ENCODE measurements at regions not wholly inside any gene's neighbourhood (a gene's known extent, or its start where the extent isn't known, plus 50 kb on each side); places are given as distances from the start of the nearest gene placed in this dataset.

GRCh38 chr13:90696254-90696653 lies 651.2 kb upstream of the MIR17HG start:
- no CpG with 5 or more reads among the region's 1 CpG for WGBS (ENCODE audit: extremely low coverage, insufficient coverage, insufficient read length)
- H3K9me3 ChIP-seq (ENCODE audit: insufficient read depth, low read depth, low read length) = no peaks in the 10 kb centered on the region

GRCh38 chr13:90696656-90697055 lies 650.8 kb upstream of the MIR17HG start:
- Histone ChIP-seq H3K9me3 (ENCODE audit: insufficient read depth, low read depth, low read length) (no peaks in the 10 kb centered on the region), H4K12ac (ENCODE audit: low read depth, low read length) (no peak overlapping the region), H3K4ac (ENCODE audit: low read depth, low read length) (no peak overlapping the region), H2BK120ac (ENCODE audit: insufficient read depth, low read length, poor library complexity) (no peak overlapping the region), H2BK12ac (ENCODE audit: low read length) (no peak overlapping the region), H4K91ac (ENCODE audit: low read depth, low read length) (no peak overlapping the region), H3K36me3 (ENCODE audit: control insufficient read depth in 1 of 2, insufficient read depth in 2 of 2, low read length in 2 of 2) (no peaks in the 10 kb centered on the region), H2BK5ac (ENCODE audit: low read depth, low read length, poor library complexity) (no peak overlapping the region), H3K4me1 (ENCODE audit: control insufficient read depth in 1 of 2, insufficient read depth in 2 of 2, low read length in 2 of 2) (no peaks in the 10 kb centered on the region), H3K18ac (ENCODE audit: low read length) (no peak overlapping the region), H3K79me2 (ENCODE audit: control insufficient read depth, insufficient read depth, low read length, poor library complexity) (no peaks in the 10 kb centered on the region), H3K4me3 (ENCODE audit: low read depth, low read length) (no peak overlapping the region), H3K79me1 (ENCODE audit: low read length) (no peaks in the 10 kb centered on the region), H4K8ac (ENCODE audit: low read depth, low read length) (no peak overlapping the region), H2AK5ac (ENCODE audit: low read length) (no peak overlapping the region), H2AFZ (ENCODE audit: insufficient read depth, low read length, poor library complexity) (no peak overlapping the region), H3K27ac (ENCODE audit: low read depth, low read length) (no peak overlapping the region), H3K23ac (ENCODE audit: low read length) (no peak overlapping the region), H3K4me2 (ENCODE audit: low read length) (no peak overlapping the region), H3K14ac (ENCODE audit: low read length) (no peak overlapping the region), H3K27me3 (ENCODE audit: insufficient read depth, low read length) (no peaks in the 10 kb centered on the region), H3K9ac (ENCODE audit: low read length) (no peak overlapping the region)
- no peak for DNase-seq
- no CpG with 5 or more reads among the region's 5 CpGs for WGBS (ENCODE audit: extremely low coverage, insufficient coverage, insufficient read length)

More at GRCh38 chr13:90696254-90696653, 651.2 kb upstream of the MIR17HG start:
- Histone ChIP-seq H3K18ac (ENCODE audit: low read length) (no peak overlapping the region), H4K8ac (ENCODE audit: low read depth, low read length) (no peak overlapping the region), H3K4me1 (ENCODE audit: control insufficient read depth in 1 of 2, insufficient read depth in 2 of 2, low read length in 2 of 2) (no peaks in the 10 kb centered on the region), H3K9ac (ENCODE audit: low read length) (no peak overlapping the region), H2BK120ac (ENCODE audit: insufficient read depth, low read length, poor library complexity) (no peak overlapping the region), H2BK12ac (ENCODE audit: low read length) (no peak overlapping the region), H3K27ac (ENCODE audit: low read depth, low read length) (no peak overlapping the region), H4K12ac (ENCODE audit: low read depth, low read length) (no peak overlapping the region), H3K79me1 (ENCODE audit: low read length) (no peaks in the 10 kb centered on the region), H3K4ac (ENCODE audit: low read depth, low read length) (no peak overlapping the region), H2BK5ac (ENCODE audit: low read depth, low read length, poor library complexity) (no peak overlapping the region), H3K27me3 (ENCODE audit: insufficient read depth, low read length) (no peaks in the 10 kb centered on the region), H3K23ac (ENCODE audit: low read length) (no peak overlapping the region), H3K14ac (ENCODE audit: low read length) (no peak overlapping the region), H2AK5ac (ENCODE audit: low read length) (no peak overlapping the region), H4K91ac (ENCODE audit: low read depth, low read length) (no peak overlapping the region), H3K4me3 (ENCODE audit: low read depth, low read length) (no peak overlapping the region), H3K36me3 (ENCODE audit: control insufficient read depth in 1 of 2, insufficient read depth in 2 of 2, low read length in 2 of 2) (no peaks in the 10 kb centered on the region), H2AFZ (ENCODE audit: insufficient read depth, low read length, poor library complexity) (no peak overlapping the region), H3K79me2 (ENCODE audit: control insufficient read depth, insufficient read depth, low read length, poor library complexity) (no peaks in the 10 kb centered on the region), H3K4me2 (ENCODE audit: low read length) (no peak overlapping the region)
- no peak for DNase-seq

GRCh38 chr13:90700340-90700739 lies 647.1 kb upstream of the MIR17HG start:
- no peak overlapping the region for H3K9ac ChIP-seq (ENCODE audit: low read length)
- no peak overlapping the region for H3K23ac ChIP-seq (ENCODE audit: low read length)
- H3K14ac ChIP-seq (ENCODE audit: low read length) = no peak overlapping the region
- H3K4me1 ChIP-seq (ENCODE audit: control insufficient read depth in 1 of 2, insufficient read depth in 2 of 2, low read length in 2 of 2) = no peaks in the 10 kb centered on the region
- H3K18ac ChIP-seq (ENCODE audit: low read length) = no peak overlapping the region
- H3K27me3 ChIP-seq (ENCODE audit: insufficient read depth, low read length) = no peaks in the 10 kb centered on the region
- H3K27ac ChIP-seq (ENCODE audit: low read depth, low read length) = no peak overlapping the region
- H2BK120ac ChIP-seq (ENCODE audit: insufficient read depth, low read length, poor library complexity) = no peak overlapping the region
- H3K4ac ChIP-seq (ENCODE audit: low read depth, low read length) = no peak overlapping the region
- no peaks in the 10 kb centered on the region for H3K79me1 ChIP-seq (ENCODE audit: low read length)
- H2BK5ac ChIP-seq (ENCODE audit: low read depth, low read length, poor library complexity) = no peak overlapping the region
- no peak overlapping the region for H3K4me2 ChIP-seq (ENCODE audit: low read length)
- DNase-seq = no peak
- H3K4me3 ChIP-seq (ENCODE audit: low read depth, low read length) = no peak overlapping the region
- H2AFZ ChIP-seq (ENCODE audit: insufficient read depth, low read length, poor library complexity) = no peak overlapping the region
- no peak overlapping the region for H2AK5ac ChIP-seq (ENCODE audit: low read length)
- H4K91ac ChIP-seq (ENCODE audit: low read depth, low read length) = no peak overlapping the region
- H3K79me2 ChIP-seq (ENCODE audit: control insufficient read depth, insufficient read depth, low read length, poor library complexity) = no peaks in the 10 kb centered on the region
- no peak overlapping the region for H2BK12ac ChIP-seq (ENCODE audit: low read length)
- H4K8ac ChIP-seq (ENCODE audit: low read depth, low read length) = no peak overlapping the region
- no CpG with 5 or more reads among the region's 1 CpG for WGBS (ENCODE audit: extremely low coverage, insufficient coverage, insufficient read length)
- no peaks in the 10 kb centered on the region for H3K9me3 ChIP-seq (ENCODE audit: insufficient read depth, low read depth, low read length)
- no peak overlapping the region for H4K12ac ChIP-seq (ENCODE audit: low read depth, low read length)
- H3K36me3 ChIP-seq (ENCODE audit: control insufficient read depth in 1 of 2, insufficient read depth in 2 of 2, low read length in 2 of 2) = no peaks in the 10 kb centered on the region

DNA sequence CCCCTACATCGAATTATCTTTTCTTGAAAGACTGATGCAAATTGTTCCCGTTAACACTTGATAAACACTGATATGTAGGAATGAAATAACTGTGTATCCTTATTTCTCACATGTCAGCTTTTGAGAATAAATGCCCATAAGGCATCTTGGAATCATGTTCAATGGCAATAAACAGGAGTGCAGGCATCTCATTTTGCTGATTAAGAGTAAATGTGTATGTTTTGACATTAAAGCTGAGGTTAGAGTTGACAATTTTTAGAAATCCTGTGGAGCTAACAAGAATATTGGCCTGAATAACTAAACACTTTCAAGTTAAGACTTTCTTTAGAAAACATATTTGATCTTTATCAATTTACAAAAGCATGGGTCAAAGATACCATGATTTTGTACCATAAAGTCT lies 646.2 kb upstream of the MIR17HG start:
- H3K23ac ChIP-seq (ENCODE audit: low read length) = no peak overlapping the region
- no peak overlapping the region for H4K91ac ChIP-seq (ENCODE audit: low read depth, low read length)
- H3K4me2 ChIP-seq (ENCODE audit: low read length) = no peak overlapping the region
- H2BK120ac ChIP-seq (ENCODE audit: insufficient read depth, low read length, poor library complexity) = no peak overlapping the region
- no peaks in the 10 kb centered on the region for H3K4me1 ChIP-seq (ENCODE audit: control insufficient read depth in 1 of 2, insufficient read depth in 2 of 2, low read length in 2 of 2)
- H4K8ac ChIP-seq (ENCODE audit: low read depth, low read length) = no peak overlapping the region
- H2AFZ ChIP-seq (ENCODE audit: insufficient read depth, low read length, poor library complexity) = no peak overlapping the region
- H3K79me2 ChIP-seq (ENCODE audit: control insufficient read depth, insufficient read depth, low read length, poor library complexity) = no peaks in the 10 kb centered on the region
- no peak overlapping the region for H3K4me3 ChIP-seq (ENCODE audit: low read depth, low read length)
- no CpG with 5 or more reads among the region's 2 CpGs for WGBS (ENCODE audit: extremely low coverage, insufficient coverage, insufficient read length)
- H3K9ac ChIP-seq (ENCODE audit: low read length) = no peak overlapping the region
- no peak overlapping the region for H4K12ac ChIP-seq (ENCODE audit: low read depth, low read length)
- H2BK12ac ChIP-seq (ENCODE audit: low read length) = no peak overlapping the region
- H3K36me3 ChIP-seq (ENCODE audit: control insufficient read depth in 1 of 2, insufficient read depth in 2 of 2, low read length in 2 of 2) = no peaks in the 10 kb centered on the region
- H3K27ac ChIP-seq (ENCODE audit: low read depth, low read length) = no peak overlapping the region
- H2AK5ac ChIP-seq (ENCODE audit: low read length) = no peak overlapping the region
- no peaks in the 10 kb centered on the region for H3K79me1 ChIP-seq (ENCODE audit: low read length)
- H3K14ac ChIP-seq (ENCODE audit: low read length) = no peak overlapping the region
- no peaks in the 10 kb centered on the region for H3K27me3 ChIP-seq (ENCODE audit: insufficient read depth, low read length)
- no peak overlapping the region for H2BK5ac ChIP-seq (ENCODE audit: low read depth, low read length, poor library complexity)
- H3K9me3 ChIP-seq (ENCODE audit: insufficient read depth, low read depth, low read length) = no peaks in the 10 kb centered on the region
- H3K18ac ChIP-seq (ENCODE audit: low read length) = no peak overlapping the region
- no peak for DNase-seq
- no peak overlapping the region for H3K4ac ChIP-seq (ENCODE audit: low read depth, low read length)

Data from trophoblast cell (in vitro differentiated cells and primary cell).